K562 (cell line): ENCODE measurements at regions not wholly inside any gene's neighbourhood (a gene's known extent, or its start where the extent isn't known, plus 50 kb on each side); places are given as distances from the start of the nearest gene placed in this dataset.

Experiments
- ATAC-seq: fragments of 200-7000 bp; cut with Tn5 transposase; 3 replicates; pipeline ENCODE4 v1.9.1; 2020; ENCODE audit warnings: moderate library complexity
- BruUV-seq: library from RNA; stranded (reverse); fragments of 400-500 nt; replicated peaks from 2 replicates; lab custom pipeline; 2021; lab: Mats Ljungman, UMichigan
- CTCF ChIA-PET: fragments of 300-600 bp; formaldehyde crosslinking; extraction: SDS; loops from one replicate; lab custom pipeline; 2021; ENCODE audit warnings: low intra/inter-chr PET ratio; lab: Yijun Ruan, JAX
- POLR2A ChIA-PET: fragments of 300-600, 350-650 bp; sonication (Branson Sonifier 250); formaldehyde crosslinking; extraction: SDS; loops from one replicate; lab custom pipeline; 2021; ENCODE audit warnings: antibody characterized with exemption, inconsistent platforms; lab: Yijun Ruan, JAX
- DNase-seq, 4 experiments: peaks; one replicate each; pipeline versions ENCODE4 v3.0.0 to v3.0.0-alpha.2; 2011 to 2018; ENCODE audit warnings: low spot score in 3 of 4, mixed read lengths in 3 of 4; ENCODE audit errors: extremely low read depth in 1 of 4
- FAIRE-seq: peaks from 2 replicates; lab custom pipeline; 2011; peaks lifted over from hg19 to GRCh38; lab: Jason Lieb, UNC
- H2AFZ ChIP-seq: 2 replicates; pipeline ENCODE4 v1.6.0; 2011; ENCODE audit warnings: low read depth, low read length, control low read depth, inconsistent platforms
- H3K27ac ChIP-seq: fragments of 200-600 bp; 3 replicates; pipeline ENCODE4 v1.8.0; 2011; ENCODE audit warnings: low read depth, mild to moderate bottlenecking, control low read depth, inconsistent platforms, low read length, moderate library complexity, mixed read lengths; ENCODE audit errors: extremely low read depth
- H3K27me3 ChIP-seq, 2 experiments: fragments of 300-600 bp in 1 of 2; 2 replicates in 1 of 2; 3 replicates in 1 of 2; pipeline versions ENCODE4 v1.6.0 to v1.8.0; 2011; ENCODE audit warnings: inconsistent platforms in 2 of 2, low read length in 2 of 2, mild to moderate bottlenecking in 1 of 2, mixed read lengths in 1 of 2, moderate library complexity in 1 of 2; ENCODE audit not compliant: control insufficient read depth in 2 of 2, insufficient read depth in 2 of 2
- H3K36me3 ChIP-seq: fragments of 300-600 bp; 3 replicates; pipeline ENCODE4 v1.8.0; 2011; ENCODE audit warnings: mild to moderate bottlenecking, low read length, inconsistent platforms; ENCODE audit not compliant: control insufficient read depth, insufficient read depth
- H3K4me1 ChIP-seq, 2 experiments: fragments of 200-600 bp in 1 of 2; replicated peaks in 1 of 2; 2 replicates in 1 of 2; 3 replicates in 1 of 2; pipeline versions ENCODE4 v1.5.1 to v1.8.0; 2011; ENCODE audit warnings: inconsistent platforms in 2 of 2, low read length in 2 of 2, mild to moderate bottlenecking in 1 of 2, mixed read lengths in 1 of 2, moderate library complexity in 1 of 2; ENCODE audit not compliant: control insufficient read depth in 2 of 2, insufficient read depth in 2 of 2
- H3K4me2 ChIP-seq: 2 replicates; pipeline ENCODE4 v1.6.1; 2011; ENCODE audit warnings: low read length, control low read depth, inconsistent platforms, mixed read lengths; ENCODE audit not compliant: insufficient read depth
- H3K4me3 ChIP-seq: fragments of 200-600 bp; sonication (generic), shearing (Covaris generic); 2 replicates; pipeline ENCODE4 v1.5.1; 2016; ENCODE audit warnings: control low read depth, inconsistent platforms
- H3K79me2 ChIP-seq: fragments of 200-600 bp; 3 replicates; pipeline ENCODE4 v1.8.0; 2011; ENCODE audit warnings: low read length, inconsistent platforms; ENCODE audit not compliant: control insufficient read depth, insufficient read depth
- H3K9ac ChIP-seq, 2 experiments: 2 replicates each; pipeline versions ENCODE4 v1.6.0 to v1.6.1; 2011; ENCODE audit warnings: low read depth in 2 of 2, low read length in 2 of 2, control low read depth in 1 of 2, inconsistent platforms in 1 of 2, mild to moderate bottlenecking in 1 of 2, mixed read lengths in 1 of 2; ENCODE audit not compliant: insufficient read depth in 1 of 2
- H3K9me1 ChIP-seq: one replicate; pipeline ENCODE4 v1.6.0; 2011; ENCODE audit warnings: inconsistent platforms, mild to moderate bottlenecking, low read length, moderate library complexity; ENCODE audit not compliant: control insufficient read depth, insufficient read depth
- H3K9me3 ChIP-seq: replicated peaks from 2 replicates; pipeline ENCODE4 v1.5.1; 2011; ENCODE audit warnings: low read depth, low read length, inconsistent platforms; ENCODE audit not compliant: control insufficient read depth, insufficient read depth
- H4K20me1 ChIP-seq: replicated peaks from 2 replicates; pipeline ENCODE4 v1.6.1; 2011; ENCODE audit warnings: low read length, inconsistent platforms, mixed read lengths; ENCODE audit not compliant: control insufficient read depth, insufficient read depth
- ATF7 ChIP-seq: fragments of 450-650 bp; IDR thresholded peaks from 2 replicates; pipeline ENCODE4 v1.7.1; 2014; ENCODE audit warnings: mild to moderate bottlenecking, moderate library complexity
- GABPB1 ChIP-seq: sonication (generic); formaldehyde crosslinking; IDR thresholded peaks from 2 replicates; pipeline ENCODE4 v1.8.0; 2022; ENCODE audit warnings: mild to moderate bottlenecking, missing genetic modification reagents
- HDAC8 ChIP-seq: fragments of 450-650 bp; IDR thresholded peaks from 2 replicates; pipeline ENCODE4 v1.6.1; 2016; ENCODE audit warnings: mild to moderate bottlenecking, missing genetic modification characterization, moderate library complexity, missing compliant biosample characterization
- TAF1 ChIP-seq: IDR thresholded peaks from 2 replicates; pipeline ENCODE4 v1.6.1; 2011; ENCODE audit warnings: mild to moderate bottlenecking, low read length, moderate library complexity; ENCODE audit not compliant: insufficient read depth, control insufficient read depth, severe bottlenecking; ENCODE audit errors: extremely low read depth
- TCF7 ChIP-seq: sonication (generic); IDR thresholded peaks from 2 replicates; pipeline ENCODE4 v1.6.1; 2016; ENCODE audit warnings: antibody characterized with exemption, borderline replicate concordance
- ZNF644 ChIP-seq: fragments of 200-800 bp; sonication (Bioruptor generic); IDR thresholded peaks from 2 replicates; pipeline ENCODE4 v1.6.1; 2016; ENCODE audit warnings: low read depth, missing genetic modification characterization, missing compliant biosample characterization
- WGBS: fragments of 100-300 bp; shearing (Covaris generic); methylation state at CpG from one replicate; pipeline ENCODE4 v1.1.6; 2016; ENCODE audit warnings: low coverage, mixed read lengths; ENCODE audit not compliant: insufficient coverage; ENCODE audit errors: missing lambda C conversion rate; 5-methylcytosine and 5-hydroxymethylcytosine counted together
- in situ Hi-C: fragments of 300-500 bp; cut with MboI; formaldehyde crosslinking; loops from 4 replicates; pipeline ENCODE4 v1.15.0; 2018; ENCODE audit warnings: inconsistent platforms, mixed read lengths
- intact Hi-C: fragments of 100-400 bp; cut with micrococcal nuclease; formaldehyde crosslinking; loops from 2 replicates; pipeline ENCODE4 v1.14.2; 2022
- TF ChIP-seq, protein P1 (sequence below): fragments of 250-450 bp; sonication (Bioruptor Pico); IDR thresholded peaks from 2 replicates; pipeline ENCODE4 v1.9.0; 2021; ENCODE audit warnings: mild to moderate bottlenecking
- TF ChIP-seq, protein P2 (sequence below): fragments of 450-650 bp; IDR thresholded peaks from 2 replicates; pipeline ENCODE4 v1.6.1; 2016; ENCODE audit warnings: mild to moderate bottlenecking, moderate library complexity
- TF ChIP-seq, protein P3 (sequence below): fragments of 250-450 bp; sonication (Bioruptor Pico); IDR thresholded peaks from 2 replicates; pipeline ENCODE4 v1.5.0; 2021; ENCODE audit warnings: mild to moderate bottlenecking, borderline replicate concordance

DNA sequence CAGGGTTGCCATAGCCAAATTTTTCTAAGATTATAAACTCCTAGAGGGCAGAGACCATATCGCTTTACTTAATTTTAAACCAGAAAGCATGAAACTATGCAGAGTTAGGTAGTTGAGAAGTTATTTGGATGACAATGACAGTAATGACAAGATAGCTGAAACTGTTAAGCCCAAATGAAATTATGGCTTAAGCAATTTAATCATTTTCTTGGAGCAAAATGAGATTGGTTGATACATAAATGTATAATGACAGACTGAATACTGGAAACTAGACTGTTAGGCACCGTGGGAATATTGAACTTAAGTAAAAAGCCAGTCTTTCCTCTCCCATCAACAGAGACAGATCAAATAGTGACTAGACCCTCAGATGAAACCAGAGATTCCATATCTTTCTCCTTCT, 670.3 kb upstream of the NRSN1 start:
- ChIA-PET CTCF (no interaction called here), POLR2A (no interaction called here)
- no peaks in the 10 kb centered on the region for H3K36me3 ChIP-seq
- H3K4me1 ChIP-seq: no peaks in the 10 kb centered on the region
- no peaks in the 10 kb centered on the region for H3K9me1 ChIP-seq
- in situ Hi-C loops (no loop called here), intact Hi-C loops (no loop called here)
- no peak for ATAC-seq
- 0% methylated on average over 2 of the region's 2 CpGs for WGBS
- H4K20me1 ChIP-seq: no peaks in the 10 kb centered on the region
- FAIRE-seq: no peak
- DNase-seq: no peak
- H3K9ac ChIP-seq: no peak overlapping the region
- H3K9me3 ChIP-seq: 0 out of 2 replicates have a peak, but pooled peaks cover 2% of the 10 kb centered on the region
- no peak overlapping the region for H3K4me2 ChIP-seq
- H2AFZ ChIP-seq: no peak overlapping the region
- H3K4me3 ChIP-seq: no peak overlapping the region
- no peaks in the 10 kb centered on the region for H3K27me3 ChIP-seq
- no TSS peak for BruUV-seq
- no peak overlapping the region for H3K27ac ChIP-seq
- H3K79me2 ChIP-seq: no peaks in the 10 kb centered on the region
- TF ChIP-seq HDAC8 (tag): no peak
- no peak for TF ChIP-seq GABPB1 (CRISPR knock-in tag)
- TF ChIP-seq, protein P1, sequence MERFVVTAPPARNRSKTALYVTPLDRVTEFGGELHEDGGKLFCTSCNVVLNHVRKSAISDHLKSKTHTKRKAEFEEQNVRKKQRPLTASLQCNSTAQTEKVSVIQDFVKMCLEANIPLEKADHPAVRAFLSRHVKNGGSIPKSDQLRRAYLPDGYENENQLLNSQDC: no peak
- TF ChIP-seq, protein P2, sequence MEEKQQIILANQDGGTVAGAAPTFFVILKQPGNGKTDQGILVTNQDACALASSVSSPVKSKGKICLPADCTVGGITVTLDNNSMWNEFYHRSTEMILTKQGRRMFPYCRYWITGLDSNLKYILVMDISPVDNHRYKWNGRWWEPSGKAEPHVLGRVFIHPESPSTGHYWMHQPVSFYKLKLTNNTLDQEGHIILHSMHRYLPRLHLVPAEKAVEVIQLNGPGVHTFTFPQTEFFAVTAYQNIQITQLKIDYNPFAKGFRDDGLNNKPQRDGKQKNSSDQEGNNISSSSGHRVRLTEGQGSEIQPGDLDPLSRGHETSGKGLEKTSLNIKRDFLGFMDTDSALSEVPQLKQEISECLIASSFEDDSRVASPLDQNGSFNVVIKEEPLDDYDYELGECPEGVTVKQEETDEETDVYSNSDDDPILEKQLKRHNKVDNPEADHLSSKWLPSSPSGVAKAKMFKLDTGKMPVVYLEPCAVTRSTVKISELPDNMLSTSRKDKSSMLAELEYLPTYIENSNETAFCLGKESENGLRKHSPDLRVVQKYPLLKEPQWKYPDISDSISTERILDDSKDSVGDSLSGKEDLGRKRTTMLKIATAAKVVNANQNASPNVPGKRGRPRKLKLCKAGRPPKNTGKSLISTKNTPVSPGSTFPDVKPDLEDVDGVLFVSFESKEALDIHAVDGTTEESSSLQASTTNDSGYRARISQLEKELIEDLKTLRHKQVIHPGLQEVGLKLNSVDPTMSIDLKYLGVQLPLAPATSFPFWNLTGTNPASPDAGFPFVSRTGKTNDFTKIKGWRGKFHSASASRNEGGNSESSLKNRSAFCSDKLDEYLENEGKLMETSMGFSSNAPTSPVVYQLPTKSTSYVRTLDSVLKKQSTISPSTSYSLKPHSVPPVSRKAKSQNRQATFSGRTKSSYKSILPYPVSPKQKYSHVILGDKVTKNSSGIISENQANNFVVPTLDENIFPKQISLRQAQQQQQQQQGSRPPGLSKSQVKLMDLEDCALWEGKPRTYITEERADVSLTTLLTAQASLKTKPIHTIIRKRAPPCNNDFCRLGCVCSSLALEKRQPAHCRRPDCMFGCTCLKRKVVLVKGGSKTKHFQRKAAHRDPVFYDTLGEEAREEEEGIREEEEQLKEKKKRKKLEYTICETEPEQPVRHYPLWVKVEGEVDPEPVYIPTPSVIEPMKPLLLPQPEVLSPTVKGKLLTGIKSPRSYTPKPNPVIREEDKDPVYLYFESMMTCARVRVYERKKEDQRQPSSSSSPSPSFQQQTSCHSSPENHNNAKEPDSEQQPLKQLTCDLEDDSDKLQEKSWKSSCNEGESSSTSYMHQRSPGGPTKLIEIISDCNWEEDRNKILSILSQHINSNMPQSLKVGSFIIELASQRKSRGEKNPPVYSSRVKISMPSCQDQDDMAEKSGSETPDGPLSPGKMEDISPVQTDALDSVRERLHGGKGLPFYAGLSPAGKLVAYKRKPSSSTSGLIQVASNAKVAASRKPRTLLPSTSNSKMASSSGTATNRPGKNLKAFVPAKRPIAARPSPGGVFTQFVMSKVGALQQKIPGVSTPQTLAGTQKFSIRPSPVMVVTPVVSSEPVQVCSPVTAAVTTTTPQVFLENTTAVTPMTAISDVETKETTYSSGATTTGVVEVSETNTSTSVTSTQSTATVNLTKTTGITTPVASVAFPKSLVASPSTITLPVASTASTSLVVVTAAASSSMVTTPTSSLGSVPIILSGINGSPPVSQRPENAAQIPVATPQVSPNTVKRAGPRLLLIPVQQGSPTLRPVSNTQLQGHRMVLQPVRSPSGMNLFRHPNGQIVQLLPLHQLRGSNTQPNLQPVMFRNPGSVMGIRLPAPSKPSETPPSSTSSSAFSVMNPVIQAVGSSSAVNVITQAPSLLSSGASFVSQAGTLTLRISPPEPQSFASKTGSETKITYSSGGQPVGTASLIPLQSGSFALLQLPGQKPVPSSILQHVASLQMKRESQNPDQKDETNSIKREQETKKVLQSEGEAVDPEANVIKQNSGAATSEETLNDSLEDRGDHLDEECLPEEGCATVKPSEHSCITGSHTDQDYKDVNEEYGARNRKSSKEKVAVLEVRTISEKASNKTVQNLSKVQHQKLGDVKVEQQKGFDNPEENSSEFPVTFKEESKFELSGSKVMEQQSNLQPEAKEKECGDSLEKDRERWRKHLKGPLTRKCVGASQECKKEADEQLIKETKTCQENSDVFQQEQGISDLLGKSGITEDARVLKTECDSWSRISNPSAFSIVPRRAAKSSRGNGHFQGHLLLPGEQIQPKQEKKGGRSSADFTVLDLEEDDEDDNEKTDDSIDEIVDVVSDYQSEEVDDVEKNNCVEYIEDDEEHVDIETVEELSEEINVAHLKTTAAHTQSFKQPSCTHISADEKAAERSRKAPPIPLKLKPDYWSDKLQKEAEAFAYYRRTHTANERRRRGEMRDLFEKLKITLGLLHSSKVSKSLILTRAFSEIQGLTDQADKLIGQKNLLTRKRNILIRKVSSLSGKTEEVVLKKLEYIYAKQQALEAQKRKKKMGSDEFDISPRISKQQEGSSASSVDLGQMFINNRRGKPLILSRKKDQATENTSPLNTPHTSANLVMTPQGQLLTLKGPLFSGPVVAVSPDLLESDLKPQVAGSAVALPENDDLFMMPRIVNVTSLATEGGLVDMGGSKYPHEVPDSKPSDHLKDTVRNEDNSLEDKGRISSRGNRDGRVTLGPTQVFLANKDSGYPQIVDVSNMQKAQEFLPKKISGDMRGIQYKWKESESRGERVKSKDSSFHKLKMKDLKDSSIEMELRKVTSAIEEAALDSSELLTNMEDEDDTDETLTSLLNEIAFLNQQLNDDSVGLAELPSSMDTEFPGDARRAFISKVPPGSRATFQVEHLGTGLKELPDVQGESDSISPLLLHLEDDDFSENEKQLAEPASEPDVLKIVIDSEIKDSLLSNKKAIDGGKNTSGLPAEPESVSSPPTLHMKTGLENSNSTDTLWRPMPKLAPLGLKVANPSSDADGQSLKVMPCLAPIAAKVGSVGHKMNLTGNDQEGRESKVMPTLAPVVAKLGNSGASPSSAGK: no peak
- no peak for TF ChIP-seq TCF7
- TF ChIP-seq, protein P3, sequence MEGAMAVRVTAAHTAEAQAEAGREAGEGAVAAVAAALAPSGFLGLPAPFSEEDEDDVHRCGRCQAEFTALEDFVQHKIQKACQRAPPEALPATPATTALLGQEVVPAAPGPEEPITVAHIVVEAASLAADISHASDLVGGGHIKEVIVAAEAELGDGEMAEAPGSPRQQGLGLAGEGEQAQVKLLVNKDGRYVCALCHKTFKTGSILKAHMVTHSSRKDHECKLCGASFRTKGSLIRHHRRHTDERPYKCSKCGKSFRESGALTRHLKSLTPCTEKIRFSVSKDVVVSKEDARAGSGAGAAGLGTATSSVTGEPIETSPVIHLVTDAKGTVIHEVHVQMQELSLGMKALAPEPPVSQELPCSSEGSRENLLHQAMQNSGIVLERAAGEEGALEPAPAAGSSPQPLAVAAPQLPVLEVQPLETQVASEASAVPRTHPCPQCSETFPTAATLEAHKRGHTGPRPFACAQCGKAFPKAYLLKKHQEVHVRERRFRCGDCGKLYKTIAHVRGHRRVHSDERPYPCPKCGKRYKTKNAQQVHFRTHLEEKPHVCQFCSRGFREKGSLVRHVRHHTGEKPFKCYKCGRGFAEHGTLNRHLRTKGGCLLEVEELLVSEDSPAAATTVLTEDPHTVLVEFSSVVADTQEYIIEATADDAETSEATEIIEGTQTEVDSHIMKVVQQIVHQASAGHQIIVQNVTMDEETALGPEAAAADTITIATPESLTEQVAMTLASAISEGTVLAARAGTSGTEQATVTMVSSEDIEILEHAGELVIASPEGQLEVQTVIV: no peak
- no peak for TF ChIP-seq ATF7
- TF ChIP-seq ZNF644: no peak
- no peak for TF ChIP-seq TAF1
